HFF-Myc (cell line): ENCODE measurements at regions not wholly inside any gene's neighbourhood (a gene's known extent, or its start where the extent isn't known, plus 50 kb on each side); places are given as distances from the start of the nearest gene placed in this dataset.

ENCODE experiments used
- DNase-seq: peaks from one replicate; pipeline ENCODE4 v3.0.0-alpha.2; 2011; ENCODE audit warnings: low read depth; ENCODE audit errors: extremely low read depth
- H3K4me3 ChIP-seq: replicated peaks from 2 replicates; pipeline ENCODE4 v1.5.1; 2011; ENCODE audit warnings: low read depth, mild to moderate bottlenecking, control low read depth, low read length
- CTCF ChIP-seq: IDR thresholded peaks from 2 replicates; pipeline ENCODE4 v1.5.1; 2012; ENCODE audit warnings: mild to moderate bottlenecking, low read depth, low read length, control low read depth; ENCODE audit errors: missing control alignments

- no peak overlapping the region for H3K4me3 ChIP-seq
- no peak for DNase-seq
- no peak for TF ChIP-seq CTCF
Observed at GRCh38 chr10:64594072-64594471, 1072.9 kb downstream of the REEP3 start.

- DNase-seq: no peak
- no peak for TF ChIP-seq CTCF
- no peak overlapping the region for H3K4me3 ChIP-seq
Observed at GRCh38 chr10:64598600-64598999, 1077.4 kb downstream of the REEP3 start.

- TF ChIP-seq CTCF: no peak
- H3K4me3 ChIP-seq: no peak overlapping the region
- DNase-seq: no peak
Observed at GRCh38 chr10:64601298-64601697, 1080.1 kb downstream of the REEP3 start.

GRCh38 chr10:64617085-64617484 lies 1095.9 kb downstream of the REEP3 start:
- no peak for TF ChIP-seq CTCF
- no peak overlapping the region for H3K4me3 ChIP-seq
- DNase-seq: no peak

GRCh38 chr10:64619102-64619501 lies 1097.9 kb downstream of the REEP3 start:
- no peak for DNase-seq
- no peak for TF ChIP-seq CTCF
- H3K4me3 ChIP-seq: no peak overlapping the region

- DNase-seq: no peak
- TF ChIP-seq CTCF: no peak
- H3K4me3 ChIP-seq: no peak overlapping the region
Observed at GRCh38 chr10:64626924-64627323, 1105.7 kb downstream of the REEP3 start.

GRCh38 chr10:64630534-64630933 lies 1109.3 kb downstream of the REEP3 start:
- no peak overlapping the region for H3K4me3 ChIP-seq
- DNase-seq: no peak
- TF ChIP-seq CTCF: no peak
